ENCODE measurements at regions not wholly inside any gene's neighbourhood (a gene's known extent, or its start where the extent isn't known, plus 50 kb on each side); places are given as distances from the start of the nearest gene placed in this dataset.

DNA sequence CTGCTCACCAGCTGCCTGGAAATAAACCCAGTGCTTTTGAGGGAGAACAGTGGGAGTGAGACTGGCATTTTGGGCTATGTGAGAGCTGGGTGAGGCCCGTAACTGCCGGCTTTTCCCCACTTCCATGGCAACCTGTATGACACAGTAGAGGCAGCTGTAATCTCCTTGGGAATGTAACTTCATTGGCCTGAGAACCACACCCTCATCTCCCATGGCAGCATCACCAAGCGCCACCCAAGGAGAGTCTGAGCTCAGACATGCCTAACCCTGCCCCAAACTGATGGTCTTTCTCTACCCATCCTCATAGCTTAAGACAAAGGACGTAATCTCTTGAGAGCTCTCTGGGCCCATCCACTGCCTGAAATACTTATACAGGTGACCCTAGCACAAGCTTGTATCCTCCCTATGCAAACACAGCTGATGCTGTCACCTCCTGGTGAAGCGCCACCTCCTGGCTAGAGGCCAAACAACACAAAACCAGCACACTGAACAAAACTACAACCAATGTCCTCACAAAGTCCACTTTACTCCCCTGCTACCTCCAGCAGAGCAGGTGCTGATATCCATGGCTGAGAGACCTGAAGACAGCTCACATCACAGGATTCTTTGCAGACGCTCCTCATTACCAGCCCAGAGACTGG lies 763.4 kb upstream of the NRXN1 start:
- TF ChIP-seq EP300 (IDR thresholded peaks at IDR 0.05) = no peak
- TF ChIP-seq, protein P1, sequence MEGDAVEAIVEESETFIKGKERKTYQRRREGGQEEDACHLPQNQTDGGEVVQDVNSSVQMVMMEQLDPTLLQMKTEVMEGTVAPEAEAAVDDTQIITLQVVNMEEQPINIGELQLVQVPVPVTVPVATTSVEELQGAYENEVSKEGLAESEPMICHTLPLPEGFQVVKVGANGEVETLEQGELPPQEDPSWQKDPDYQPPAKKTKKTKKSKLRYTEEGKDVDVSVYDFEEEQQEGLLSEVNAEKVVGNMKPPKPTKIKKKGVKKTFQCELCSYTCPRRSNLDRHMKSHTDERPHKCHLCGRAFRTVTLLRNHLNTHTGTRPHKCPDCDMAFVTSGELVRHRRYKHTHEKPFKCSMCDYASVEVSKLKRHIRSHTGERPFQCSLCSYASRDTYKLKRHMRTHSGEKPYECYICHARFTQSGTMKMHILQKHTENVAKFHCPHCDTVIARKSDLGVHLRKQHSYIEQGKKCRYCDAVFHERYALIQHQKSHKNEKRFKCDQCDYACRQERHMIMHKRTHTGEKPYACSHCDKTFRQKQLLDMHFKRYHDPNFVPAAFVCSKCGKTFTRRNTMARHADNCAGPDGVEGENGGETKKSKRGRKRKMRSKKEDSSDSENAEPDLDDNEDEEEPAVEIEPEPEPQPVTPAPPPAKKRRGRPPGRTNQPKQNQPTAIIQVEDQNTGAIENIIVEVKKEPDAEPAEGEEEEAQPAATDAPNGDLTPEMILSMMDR (IDR thresholded peaks at IDR 0.05) = no peak
- no peak for TF ChIP-seq POLR2AphosphoS5 (IDR thresholded peaks at IDR 0.05)

Measured in suprapubic skin (tissue), 4 donors.